H1 (cell line): ENCODE measurements at regions not wholly inside any gene's neighbourhood (a gene's known extent, or its start where the extent isn't known, plus 50 kb on each side); places are given as distances from the start of the nearest gene placed in this dataset.

Source experiments
- GTF2F1 ChIP-seq: IDR thresholded peaks from 2 replicates; pipeline ENCODE4 v1.6.1; 2012; ENCODE audit warnings: low read depth, low read length, improper control_type of control experiment, borderline replicate concordance
- SIX5 ChIP-seq: IDR thresholded peaks from 2 replicates; pipeline ENCODE4 v1.6.1; 2011; ENCODE audit warnings: mild to moderate bottlenecking, low read depth, low read length
- SP4 ChIP-seq: IDR thresholded peaks from 2 replicates; pipeline ENCODE4 v1.6.1; 2012; ENCODE audit warnings: low read length, inconsistent platforms
- SUZ12 ChIP-seq: fragments of 200-600 bp; sonication (generic); IDR thresholded peaks from 2 replicates; pipeline ENCODE4 v1.6.1; 2012; ENCODE audit warnings: mild to moderate bottlenecking, inconsistent platforms, low read length, moderate library complexity, mixed read lengths

GRCh38 chr2:8380566-8380965 is 301.3 kb upstream of the ID2 start (continued):
- TF ChIP-seq SP4 = no peak
- TF ChIP-seq GTF2F1 = no peak
- no peak for TF ChIP-seq SIX5
- no peak for TF ChIP-seq SUZ12
